ENCODE measurements at regions not wholly inside any gene's neighbourhood (a gene's known extent, or its start where the extent isn't known, plus 50 kb on each side); places are given as distances from the start of the nearest gene placed in this dataset.

GRCh38 chr20:60820149-60820548 is 431.9 kb upstream of the CDH4 start:
- no peaks in the 10 kb centered on the region for H3K9me3 Mint-ChIP-seq
- no peak overlapping the region for H3K27ac Mint-ChIP-seq
- peaks cover 14% of the 10 kb centered on the region for H3K27me3 Mint-ChIP-seq
- no peaks in the 10 kb centered on the region for H3K36me3 Mint-ChIP-seq
- no peaks in the 10 kb centered on the region for H3K4me1 Mint-ChIP-seq
- H3K4me3 Mint-ChIP-seq, result no peak overlapping the region
- DNase-seq, result no peak

- Mint-ChIP-seq H3K27ac (no peak overlapping the region), H3K4me3 (no peak overlapping the region), H3K36me3 (no peaks in the 10 kb centered on the region), H3K27me3 (peaks cover 18% of the 10 kb centered on the region), H3K9me3 (no peaks in the 10 kb centered on the region), H3K4me1 (no peaks in the 10 kb centered on the region)
- DNase-seq, result no peak
Measured at GRCh38 chr20:60820918-60821317, 431.1 kb upstream of the CDH4 start.

- H3K27ac Mint-ChIP-seq, result no peak overlapping the region
- H3K4me3 Mint-ChIP-seq, result no peak overlapping the region
- H3K36me3 Mint-ChIP-seq, result no peaks in the 10 kb centered on the region
- H3K4me1 Mint-ChIP-seq, result no peaks in the 10 kb centered on the region
- no peak for DNase-seq
- H3K9me3 Mint-ChIP-seq, result no peaks in the 10 kb centered on the region
- H3K27me3 Mint-ChIP-seq, result peaks cover 18% of the 10 kb centered on the region
Measured at GRCh38 chr20:60822699-60823607, 429.1 kb upstream of the CDH4 start.

- Mint-ChIP-seq H3K4me1 (peaks cover 2% of the 10 kb centered on the region), H3K4me3 (no peak overlapping the region), H3K27ac (no peak overlapping the region), H3K36me3 (no peaks in the 10 kb centered on the region), H3K9me3 (peaks cover 2% of the 10 kb centered on the region), H3K27me3 (peaks cover 22% of the 10 kb centered on the region)
- no peak for DNase-seq
Measured at GRCh38 chr20:60835876-60836275, 416.2 kb upstream of the CDH4 start.

GRCh38 chr20:60837173-60837770 is 414.8 kb upstream of the CDH4 start:
- Mint-ChIP-seq H3K9me3 (no peaks in the 10 kb centered on the region), H3K36me3 (no peaks in the 10 kb centered on the region), H3K27ac (no peak overlapping the region), H3K4me1 (peaks cover 2% of the 10 kb centered on the region), H3K4me3 (no peak overlapping the region), H3K27me3 (peaks cover 15% of the 10 kb centered on the region)
- DNase-seq, result no peak

- peaks cover 19% of the 10 kb centered on the region for H3K27me3 Mint-ChIP-seq
- peaks cover 2% of the 10 kb centered on the region for H3K4me1 Mint-ChIP-seq
- H3K27ac Mint-ChIP-seq, result no peak overlapping the region
- H3K36me3 Mint-ChIP-seq, result no peaks in the 10 kb centered on the region
- no peak for DNase-seq
- no peaks in the 10 kb centered on the region for H3K9me3 Mint-ChIP-seq
- no peak overlapping the region for H3K4me3 Mint-ChIP-seq
Measured at GRCh38 chr20:60838297-60838696, 413.8 kb upstream of the CDH4 start.

GRCh38 chr20:60840971-60841370 is 411.1 kb upstream of the CDH4 start:
- no peaks in the 10 kb centered on the region for H3K9me3 Mint-ChIP-seq
- no peak overlapping the region for H3K27ac Mint-ChIP-seq
- peaks cover 20% of the 10 kb centered on the region for H3K27me3 Mint-ChIP-seq
- H3K36me3 Mint-ChIP-seq, result no peaks in the 10 kb centered on the region
- H3K4me3 Mint-ChIP-seq, result no peak overlapping the region
- H3K4me1 Mint-ChIP-seq, result peaks cover 2% of the 10 kb centered on the region
- no peak for DNase-seq

GRCh38 chr20:60845146-60845545 is 406.9 kb upstream of the CDH4 start:
- Mint-ChIP-seq H3K4me3 (no peak overlapping the region), H3K36me3 (no peaks in the 10 kb centered on the region), H3K9me3 (no peaks in the 10 kb centered on the region), H3K27me3 (peaks cover 16% of the 10 kb centered on the region), H3K4me1 (no peaks in the 10 kb centered on the region), H3K27ac (no peak overlapping the region)
- no peak for DNase-seq

GRCh38 chr20:60851826-60852704 is 400.0 kb upstream of the CDH4 start:
- H3K36me3 Mint-ChIP-seq, result no peaks in the 10 kb centered on the region
- H3K4me1 Mint-ChIP-seq, result no peaks in the 10 kb centered on the region
- no peak overlapping the region for H3K4me3 Mint-ChIP-seq
- peak; percentile 1 for DNase-seq
- H3K9me3 Mint-ChIP-seq, result peaks cover 4% of the 10 kb centered on the region
- peaks cover 10% of the 10 kb centered on the region for H3K27me3 Mint-ChIP-seq
- H3K27ac Mint-ChIP-seq, result no peak overlapping the region

GRCh38 chr20:60857708-60858107 is 394.4 kb upstream of the CDH4 start:
- H3K27me3 Mint-ChIP-seq, result peaks cover 5% of the 10 kb centered on the region
- H3K4me3 Mint-ChIP-seq, result no peak overlapping the region
- no peak overlapping the region for H3K27ac Mint-ChIP-seq
- peaks cover 4% of the 10 kb centered on the region for H3K9me3 Mint-ChIP-seq
- H3K36me3 Mint-ChIP-seq, result no peaks in the 10 kb centered on the region
- DNase-seq, result no peak
- no peaks in the 10 kb centered on the region for H3K4me1 Mint-ChIP-seq

- H3K4me1 Mint-ChIP-seq, result no peaks in the 10 kb centered on the region
- no peak overlapping the region for H3K27ac Mint-ChIP-seq
- no peaks in the 10 kb centered on the region for H3K9me3 Mint-ChIP-seq
- H3K36me3 Mint-ChIP-seq, result no peaks in the 10 kb centered on the region
- peaks cover 4% of the 10 kb centered on the region for H3K27me3 Mint-ChIP-seq
- H3K4me3 Mint-ChIP-seq, result no peak overlapping the region
- DNase-seq, result no peak
Measured at GRCh38 chr20:60862601-60863000, 389.5 kb upstream of the CDH4 start.

GRCh38 chr20:60863548-60863947 is 388.5 kb upstream of the CDH4 start:
- Mint-ChIP-seq H3K4me1 (no peaks in the 10 kb centered on the region), H3K27me3 (peaks cover 4% of the 10 kb centered on the region), H3K27ac (no peak overlapping the region), H3K9me3 (no peaks in the 10 kb centered on the region), H3K36me3 (no peaks in the 10 kb centered on the region), H3K4me3 (no peak overlapping the region)
- no peak for DNase-seq

- Mint-ChIP-seq H3K27me3 (no peaks in the 10 kb centered on the region), H3K4me3 (no peak overlapping the region), H3K36me3 (no peaks in the 10 kb centered on the region), H3K27ac (no peak overlapping the region), H3K4me1 (no peaks in the 10 kb centered on the region), H3K9me3 (no peaks in the 10 kb centered on the region)
- DNase-seq, result no peak
Measured at GRCh38 chr20:60867589-60867988, 384.5 kb upstream of the CDH4 start.

GRCh38 chr20:60868316-60868891 is 383.7 kb upstream of the CDH4 start:
- H3K9me3 Mint-ChIP-seq, result no peaks in the 10 kb centered on the region
- DNase-seq, result no peak
- no peaks in the 10 kb centered on the region for H3K27me3 Mint-ChIP-seq
- no peaks in the 10 kb centered on the region for H3K36me3 Mint-ChIP-seq
- no peak overlapping the region for H3K4me3 Mint-ChIP-seq
- no peak overlapping the region for H3K27ac Mint-ChIP-seq
- H3K4me1 Mint-ChIP-seq, result no peaks in the 10 kb centered on the region

- Mint-ChIP-seq H3K36me3 (no peaks in the 10 kb centered on the region), H3K4me3 (no peak overlapping the region), H3K9me3 (no peaks in the 10 kb centered on the region), H3K27ac (no peak overlapping the region), H3K27me3 (no peaks in the 10 kb centered on the region), H3K4me1 (no peaks in the 10 kb centered on the region)
- no peak for DNase-seq
Measured at GRCh38 chr20:60869087-60869486, 383.0 kb upstream of the CDH4 start.

All from activated naive CD8-positive, alpha-beta T cell treated with anti-CD3 and anti-CD28 coated beads for 36 hours (primary cell).